ENCODE measurements at regions not wholly inside any gene's neighbourhood (a gene's known extent, or its start where the extent isn't known, plus 50 kb on each side); places are given as distances from the start of the nearest gene placed in this dataset.

DNA sequence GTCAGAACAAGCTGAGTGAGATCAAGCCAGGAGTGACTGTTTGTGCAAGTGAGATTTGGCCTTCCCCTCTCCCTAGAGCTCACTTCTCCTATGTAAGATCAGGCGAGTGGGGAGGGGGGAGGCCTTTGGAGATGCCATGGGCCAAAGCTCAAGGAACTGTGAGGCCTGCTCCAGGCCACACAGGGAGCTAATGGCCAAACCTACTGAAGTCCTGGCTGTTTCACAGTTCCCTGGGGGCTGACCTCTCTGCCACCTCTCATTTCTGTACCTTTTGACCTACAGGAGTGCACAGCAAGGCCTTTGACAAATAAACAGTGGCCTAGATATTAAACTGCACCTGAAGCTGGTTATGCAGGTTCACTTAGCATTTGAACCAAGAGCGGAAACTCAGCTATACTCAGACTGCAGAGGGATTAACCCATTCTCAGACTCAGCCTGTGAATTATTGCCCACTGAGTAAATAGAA, 235.0 kb upstream of the NT5C1B start:
- TF ChIP-seq EGR1 (IDR thresholded peaks at IDR 0.05) (no peak), CEBPB (IDR thresholded peaks at IDR 0.05) (no peak), NFIC (IDR thresholded peaks at IDR 0.05) (no peak), ZBTB7A (IDR thresholded peaks at IDR 0.05; ENCODE audit: low read depth) (no peak), EP300 (IDR thresholded peaks at IDR 0.05; ENCODE audit: borderline replicate concordance) (no peak), FOXM1 (IDR thresholded peaks at IDR 0.05; ENCODE audit: borderline replicate concordance, low read depth) (no peak)
- TF ChIP-seq, protein P1, sequence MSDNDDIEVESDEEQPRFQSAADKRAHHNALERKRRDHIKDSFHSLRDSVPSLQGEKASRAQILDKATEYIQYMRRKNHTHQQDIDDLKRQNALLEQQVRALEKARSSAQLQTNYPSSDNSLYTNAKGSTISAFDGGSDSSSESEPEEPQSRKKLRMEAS (IDR thresholded peaks at IDR 0.05) = no peak
- TF ChIP-seq, protein P2, sequence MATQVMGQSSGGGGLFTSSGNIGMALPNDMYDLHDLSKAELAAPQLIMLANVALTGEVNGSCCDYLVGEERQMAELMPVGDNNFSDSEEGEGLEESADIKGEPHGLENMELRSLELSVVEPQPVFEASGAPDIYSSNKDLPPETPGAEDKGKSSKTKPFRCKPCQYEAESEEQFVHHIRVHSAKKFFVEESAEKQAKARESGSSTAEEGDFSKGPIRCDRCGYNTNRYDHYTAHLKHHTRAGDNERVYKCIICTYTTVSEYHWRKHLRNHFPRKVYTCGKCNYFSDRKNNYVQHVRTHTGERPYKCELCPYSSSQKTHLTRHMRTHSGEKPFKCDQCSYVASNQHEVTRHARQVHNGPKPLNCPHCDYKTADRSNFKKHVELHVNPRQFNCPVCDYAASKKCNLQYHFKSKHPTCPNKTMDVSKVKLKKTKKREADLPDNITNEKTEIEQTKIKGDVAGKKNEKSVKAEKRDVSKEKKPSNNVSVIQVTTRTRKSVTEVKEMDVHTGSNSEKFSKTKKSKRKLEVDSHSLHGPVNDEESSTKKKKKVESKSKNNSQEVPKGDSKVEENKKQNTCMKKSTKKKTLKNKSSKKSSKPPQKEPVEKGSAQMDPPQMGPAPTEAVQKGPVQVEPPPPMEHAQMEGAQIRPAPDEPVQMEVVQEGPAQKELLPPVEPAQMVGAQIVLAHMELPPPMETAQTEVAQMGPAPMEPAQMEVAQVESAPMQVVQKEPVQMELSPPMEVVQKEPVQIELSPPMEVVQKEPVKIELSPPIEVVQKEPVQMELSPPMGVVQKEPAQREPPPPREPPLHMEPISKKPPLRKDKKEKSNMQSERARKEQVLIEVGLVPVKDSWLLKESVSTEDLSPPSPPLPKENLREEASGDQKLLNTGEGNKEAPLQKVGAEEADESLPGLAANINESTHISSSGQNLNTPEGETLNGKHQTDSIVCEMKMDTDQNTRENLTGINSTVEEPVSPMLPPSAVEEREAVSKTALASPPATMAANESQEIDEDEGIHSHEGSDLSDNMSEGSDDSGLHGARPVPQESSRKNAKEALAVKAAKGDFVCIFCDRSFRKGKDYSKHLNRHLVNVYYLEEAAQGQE (IDR thresholded peaks at IDR 0.05; ENCODE audit: low read depth) = no peak
